GM11168 (cell line): ENCODE measurements at regions not wholly inside any gene's neighbourhood (a gene's known extent, or its start where the extent isn't known, plus 50 kb on each side); places are given as distances from the start of the nearest gene placed in this dataset.

Source experiments
- in situ Hi-C: fragments of 300-500 bp; cut with MboI; formaldehyde crosslinking; loops from one replicate; pipeline ENCODE4 v1.12.0; 2022; ENCODE audit warnings: low sequenced_read_pairs; ENCODE audit not compliant: unreplicated experiment

GRCh38 chr6:164108092-164108491, 693.6 kb downstream of the QKI start:
- in situ Hi-C loops: no loop called here

DNA sequence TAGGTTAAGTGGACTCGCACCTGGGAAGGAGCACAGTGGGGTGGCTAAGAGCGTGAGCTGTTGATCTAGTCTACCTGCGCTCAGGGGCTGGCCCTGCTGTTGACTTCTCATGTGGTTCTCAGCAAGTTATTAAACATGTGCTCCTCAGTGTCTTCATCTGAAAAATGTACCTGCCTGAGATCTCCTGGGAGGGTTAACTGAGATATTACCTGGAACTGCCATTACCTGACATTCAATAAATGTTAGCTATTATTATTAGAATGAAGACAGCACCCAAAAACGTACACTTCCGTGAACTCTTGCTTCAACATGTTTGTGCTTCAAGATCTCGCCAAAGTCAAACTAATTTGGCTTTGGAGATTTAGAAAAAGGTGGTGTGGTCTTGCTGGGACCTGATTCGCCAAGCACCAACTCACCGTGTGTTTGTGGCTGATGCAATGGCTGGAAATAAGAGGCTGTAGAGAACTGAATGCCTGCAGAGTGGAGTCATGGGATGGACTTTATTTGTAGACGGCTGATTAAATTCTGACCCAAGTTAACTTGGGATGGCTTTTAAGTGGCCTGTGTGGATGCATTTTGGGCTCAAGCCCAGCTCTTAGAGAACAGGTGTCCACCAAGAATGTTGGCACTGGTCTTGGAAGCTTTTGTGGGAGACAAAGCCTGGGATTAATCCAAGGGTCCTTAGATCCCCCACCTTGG, 692.9 kb downstream of the QKI start:
- in situ Hi-C loops: no loop called here

DNA sequence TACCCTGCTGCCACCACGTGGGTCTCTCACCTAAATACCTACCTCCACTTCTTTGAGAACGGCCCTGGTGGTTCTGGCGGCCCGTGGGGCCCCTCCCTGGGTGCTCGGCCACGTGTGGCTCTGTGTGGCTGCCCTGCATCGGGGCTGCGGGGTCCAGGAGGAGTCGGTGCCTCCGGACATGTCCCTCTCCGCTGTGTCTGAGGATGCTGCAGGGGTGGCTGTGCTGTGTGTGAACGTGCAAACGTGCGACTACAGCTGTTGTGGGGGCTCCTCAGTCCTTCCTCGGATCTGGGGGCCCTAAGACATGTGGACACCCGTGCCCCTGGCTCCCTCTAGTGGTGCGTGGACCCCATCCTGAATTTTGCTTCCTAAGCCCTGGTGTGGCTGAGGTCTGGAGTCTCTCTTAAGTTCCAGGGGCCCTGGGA, 691.8 kb downstream of the QKI start:
- in situ Hi-C loops: no loop called here

DNA sequence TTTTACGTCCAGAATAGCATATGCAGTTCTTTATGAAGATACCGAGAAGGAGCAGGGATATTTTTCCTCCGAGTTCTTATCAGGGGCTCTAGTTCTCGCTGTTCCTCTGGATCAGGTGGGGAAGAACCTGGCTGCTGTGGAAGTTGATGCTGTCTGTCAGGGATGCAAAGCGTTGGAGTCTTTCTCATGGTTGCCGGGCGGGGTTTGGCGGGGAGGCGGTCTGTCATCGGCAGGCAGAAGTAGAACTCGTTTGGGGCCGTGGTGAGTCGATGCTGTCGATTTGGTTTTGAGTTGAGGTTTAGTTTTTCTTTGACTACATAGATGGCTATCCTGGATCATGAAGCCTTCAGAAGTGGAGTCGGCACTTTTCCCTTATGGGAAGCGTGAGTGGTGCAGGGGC, 691.2 kb downstream of the QKI start:
- in situ Hi-C loops: no loop called here

GRCh38 chr6:164104432-164104831, 689.9 kb downstream of the QKI start:
- in situ Hi-C loops: no loop called here

GRCh38 chr6:164102693-164103092, 688.2 kb downstream of the QKI start:
- in situ Hi-C loops: no loop called here

GRCh38 chr6:164101859-164102258, 687.3 kb downstream of the QKI start:
- in situ Hi-C loops: no loop called here

GRCh38 chr6:164099269-164099865, 684.8 kb downstream of the QKI start:
- in situ Hi-C loops: no loop called here

GRCh38 chr6:164098857-164099267, 684.3 kb downstream of the QKI start:
- in situ Hi-C loops: no loop called here

GRCh38 chr6:164097551-164098398, 683.3 kb downstream of the QKI start:
- in situ Hi-C loops: no loop called here

GRCh38 chr6:164097056-164097455, 682.5 kb downstream of the QKI start:
- in situ Hi-C loops: no loop called here

DNA sequence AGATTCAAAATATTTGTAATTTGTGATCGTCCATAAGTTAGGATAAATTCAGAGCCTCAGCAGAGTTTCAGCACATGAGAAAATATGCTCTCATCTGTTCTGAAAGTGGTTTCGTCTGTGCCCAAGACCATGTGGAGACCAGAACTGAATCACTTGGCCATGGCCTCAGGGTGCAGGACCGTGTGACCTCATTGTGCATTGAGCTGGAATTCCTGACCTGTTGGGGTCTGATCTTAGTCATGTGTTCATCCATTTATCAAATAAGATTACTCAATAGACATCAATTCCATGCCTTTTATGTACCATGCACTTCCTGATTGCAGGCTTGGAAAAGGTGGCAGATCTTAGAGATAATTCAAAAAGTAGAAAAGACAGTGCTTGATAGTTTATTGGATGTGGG, 680.5 kb downstream of the QKI start:
- in situ Hi-C loops: no loop called here

DNA sequence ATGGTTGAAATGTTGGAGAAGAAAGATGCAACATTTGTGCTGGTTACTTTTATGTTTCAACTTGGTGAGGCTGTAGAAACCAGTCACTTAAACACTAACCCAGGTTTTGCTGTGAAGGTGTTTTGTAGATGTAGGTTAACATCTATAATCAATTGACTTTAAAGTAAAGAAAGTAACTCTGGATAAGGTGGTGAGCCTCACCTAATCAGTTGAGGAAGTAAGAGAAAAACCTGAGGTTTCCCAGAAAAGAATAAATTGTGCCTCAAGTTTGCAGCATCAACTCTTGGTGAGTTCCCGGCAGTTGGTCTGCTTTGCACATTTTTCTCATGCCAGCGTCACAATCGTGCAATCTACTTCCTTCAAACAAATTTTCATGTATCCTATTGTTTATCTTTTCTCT, 673.4 kb downstream of the QKI start:
- in situ Hi-C loops: no loop called here

GRCh38 chr6:164087211-164087610, 672.7 kb downstream of the QKI start:
- in situ Hi-C loops: no loop called here

GRCh38 chr6:164086076-164086887, 671.8 kb downstream of the QKI start:
- in situ Hi-C loops: no loop called here

GRCh38 chr6:164085091-164086075, 670.9 kb downstream of the QKI start:
- in situ Hi-C loops: no loop called here

- in situ Hi-C loops: no loop called here
These were observed 664.7 kb downstream of the QKI start for GRCh38 chr6:164079275-164079600.

DNA sequence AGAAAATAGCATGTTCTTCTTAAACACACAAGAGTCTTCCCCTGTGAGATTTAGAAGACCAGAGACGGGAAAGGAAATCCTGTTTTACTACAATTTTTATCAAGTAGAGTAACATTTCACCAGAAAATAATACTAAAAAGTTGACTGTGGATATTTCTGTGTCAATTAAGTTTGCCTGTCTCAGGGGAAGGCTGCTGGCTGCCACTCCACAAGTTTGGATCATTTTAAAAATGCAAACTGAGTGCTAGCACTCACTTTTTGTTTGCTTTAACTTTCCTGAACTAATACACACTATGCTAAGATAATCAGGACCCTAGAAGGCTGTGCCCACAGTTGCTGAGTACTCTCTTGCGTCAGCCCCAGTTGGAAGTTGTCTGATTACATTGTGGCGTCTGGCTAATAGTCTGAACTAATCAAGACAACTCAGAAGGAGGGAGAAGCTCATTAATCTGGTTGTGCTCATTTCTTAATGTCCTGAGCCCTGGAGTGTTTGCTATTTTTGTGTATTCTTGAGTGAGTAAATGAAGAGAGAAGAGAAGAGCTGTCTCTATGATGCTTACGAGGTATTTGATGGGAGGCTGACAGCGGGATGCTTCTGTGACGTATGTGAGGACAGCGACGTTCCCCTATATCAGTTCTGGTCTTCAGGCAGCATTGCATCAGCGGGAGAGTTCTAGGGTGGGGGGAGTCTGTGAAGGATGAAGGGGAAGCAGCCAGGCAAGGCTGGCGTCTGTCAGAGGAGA, 664.2 kb downstream of the QKI start:
- in situ Hi-C loops: no loop called here
